Mononuclear cell (primary cell): ENCODE measurements at regions not wholly inside any gene's neighbourhood (a gene's known extent, or its start where the extent isn't known, plus 50 kb on each side); places are given as distances from the start of the nearest gene placed in this dataset.
"Not testable (repeated sequence)": the region's sequence is repeated elsewhere in the genome, so short reads cannot be mapped to it uniquely, and the experiment has no call there.

Experiments used
- H3K27me3 ChIP-seq: 2 replicates; pipeline ENCODE4 v1.6.0; 2011; ENCODE audit warnings: low read length, control low read depth; ENCODE audit not compliant: insufficient read depth
- H3K4me1 ChIP-seq: 2 replicates; pipeline ENCODE4 v1.5.1; 2011; ENCODE audit warnings: mild to moderate bottlenecking, low read length, control low read depth; ENCODE audit not compliant: insufficient read depth
- H3K4me3 ChIP-seq: 2 replicates; pipeline ENCODE4 v1.5.1; 2011; ENCODE audit warnings: mild to moderate bottlenecking, low read length, moderate library complexity
- H3K9me3 ChIP-seq: 2 replicates; pipeline ENCODE4 v1.5.1; 2011; ENCODE audit warnings: low read depth, mild to moderate bottlenecking, control low read depth, low read length

DNA sequence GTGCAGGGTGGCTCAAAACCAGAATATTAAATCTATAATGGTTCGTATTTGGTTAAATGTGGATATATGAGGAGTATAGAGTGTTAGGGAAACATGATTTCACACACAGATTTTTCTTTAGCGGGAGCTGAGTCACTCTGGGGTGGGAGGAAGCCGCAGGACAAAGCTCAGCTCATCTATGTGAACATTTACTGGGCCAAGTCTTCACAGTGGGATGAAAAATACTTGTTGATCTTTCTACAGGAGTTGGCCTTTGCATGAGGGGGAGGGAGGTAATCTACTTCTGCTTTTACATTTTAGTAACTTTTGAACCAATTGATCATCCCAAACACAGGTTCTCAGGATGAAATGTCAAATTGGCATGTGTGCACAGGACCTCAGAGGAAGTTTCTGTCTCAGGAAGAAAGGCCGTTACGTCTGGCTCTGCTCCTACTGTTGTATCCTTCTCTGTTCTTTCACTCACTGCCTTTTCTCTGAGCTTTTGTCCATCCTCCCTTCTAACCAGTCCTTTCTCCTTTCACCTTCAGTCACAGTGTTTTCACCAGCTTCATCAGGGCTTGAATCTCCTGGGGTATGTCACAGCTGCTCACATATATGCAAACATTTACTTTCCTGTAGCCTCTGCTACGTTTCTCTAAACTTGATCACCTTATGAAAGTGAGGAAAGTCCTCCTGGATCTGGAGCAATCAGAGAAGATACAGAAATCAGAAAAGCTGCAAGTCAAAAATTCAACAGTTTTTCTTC is 943.3 kb upstream of the FANCL start:
- H3K27me3 ChIP-seq, result no peaks in the 10 kb centered on the region
- H3K4me3 ChIP-seq, result no peak overlapping the region
- H3K4me1 ChIP-seq, result no peaks in the 10 kb centered on the region

GRCh38 chr2:59183070-59183469 is 941.9 kb upstream of the FANCL start:
- Histone ChIP-seq H3K27me3 (no peaks in the 10 kb centered on the region), H3K4me1 (no peaks in the 10 kb centered on the region), H3K9me3 (no peaks in the 10 kb centered on the region), H3K4me3 (no peak overlapping the region)

More for the DNA sequence above, 943.3 kb upstream of the FANCL start:
- no peaks in the 10 kb centered on the region for H3K9me3 ChIP-seq

DNA sequence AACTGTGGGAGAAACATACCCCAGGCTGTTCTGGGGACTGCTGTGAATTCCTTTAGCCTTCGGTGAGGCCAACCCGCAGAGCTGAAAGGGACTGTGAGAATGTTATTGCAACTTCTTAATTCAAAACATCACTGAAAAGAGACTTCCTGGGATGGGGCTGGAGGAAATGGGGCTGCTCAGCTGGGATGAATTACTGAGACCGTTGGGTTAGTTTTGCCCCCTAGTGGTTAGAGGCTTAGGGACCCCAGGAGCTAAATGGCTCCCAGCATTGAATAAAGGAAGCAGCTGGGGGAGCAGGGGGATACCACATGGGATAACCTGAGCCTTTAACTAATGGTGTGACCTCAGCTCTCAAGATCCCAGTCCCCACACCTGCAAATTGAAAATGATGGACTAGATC is 941.1 kb upstream of the FANCL start:
- no peaks in the 10 kb centered on the region for H3K27me3 ChIP-seq
- H3K9me3 ChIP-seq, result no peaks in the 10 kb centered on the region
- H3K4me1 ChIP-seq, result no peaks in the 10 kb centered on the region
- no peak overlapping the region for H3K4me3 ChIP-seq

DNA sequence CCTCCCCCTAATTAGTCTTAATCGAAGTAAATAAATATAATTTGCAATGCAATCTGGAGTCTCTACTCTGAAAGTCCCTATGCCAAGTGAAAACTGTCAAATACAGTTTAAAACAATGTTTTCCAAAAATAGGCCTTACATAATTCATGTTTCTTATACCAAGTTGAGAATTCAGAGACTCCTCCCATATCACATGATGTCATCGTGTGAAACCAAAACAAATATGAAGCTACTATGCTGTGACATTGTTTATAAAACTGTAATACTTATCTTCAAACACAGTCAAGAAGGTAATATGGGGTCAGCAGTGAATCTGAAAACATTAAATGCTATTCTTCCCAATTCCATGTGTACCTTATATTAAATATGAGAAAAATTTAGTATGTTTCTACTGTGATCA is 940.2 kb upstream of the FANCL start:
- no peaks in the 10 kb centered on the region for H3K9me3 ChIP-seq
- no peaks in the 10 kb centered on the region for H3K27me3 ChIP-seq
- no peaks in the 10 kb centered on the region for H3K4me1 ChIP-seq
- no peak overlapping the region for H3K4me3 ChIP-seq

- no peaks in the 10 kb centered on the region for H3K27me3 ChIP-seq
- no peaks in the 10 kb centered on the region for H3K9me3 ChIP-seq
- H3K4me1 ChIP-seq, result no peaks in the 10 kb centered on the region
- no peak overlapping the region for H3K4me3 ChIP-seq
Observed at GRCh38 chr2:59180621-59181020, 939.5 kb upstream of the FANCL start.

- H3K4me1 ChIP-seq, result no peaks in the 10 kb centered on the region
- H3K27me3 ChIP-seq, result no peaks in the 10 kb centered on the region
- no peak overlapping the region for H3K4me3 ChIP-seq
- no peaks in the 10 kb centered on the region for H3K9me3 ChIP-seq
Observed at GRCh38 chr2:59180111-59180510, 939.0 kb upstream of the FANCL start.

DNA sequence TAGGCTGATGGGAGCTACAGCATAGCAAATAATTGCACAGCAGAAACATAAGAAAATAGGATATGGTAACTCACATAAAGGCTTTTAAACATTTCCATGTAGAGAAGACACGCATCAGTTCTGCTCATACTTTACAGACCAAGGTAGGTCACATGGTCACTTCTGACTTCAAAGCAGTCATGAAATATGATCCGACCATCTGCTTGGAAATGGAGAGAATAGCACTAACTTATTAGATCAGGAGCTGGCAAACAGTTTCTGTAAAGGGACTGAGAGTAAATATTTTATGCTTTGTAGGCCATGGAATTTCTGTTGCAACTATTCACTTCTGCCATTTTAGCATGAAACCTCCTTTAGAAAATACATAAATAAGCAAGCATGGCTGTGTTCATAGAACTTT is 936.6 kb upstream of the FANCL start:
- no peaks in the 10 kb centered on the region for H3K27me3 ChIP-seq
- no peak overlapping the region for H3K4me3 ChIP-seq
- no peaks in the 10 kb centered on the region for H3K9me3 ChIP-seq
- H3K4me1 ChIP-seq, result no peaks in the 10 kb centered on the region

- H3K9me3 ChIP-seq, result no peaks in the 10 kb centered on the region
- H3K4me1 ChIP-seq, result no peaks in the 10 kb centered on the region
- no peak overlapping the region for H3K4me3 ChIP-seq
Observed at GRCh38 chr2:59176737-59177136, 935.6 kb upstream of the FANCL start.

GRCh38 chr2:59174536-59175243 is 933.6 kb upstream of the FANCL start:
- no peaks in the 10 kb centered on the region for H3K27me3 ChIP-seq
- no peak overlapping the region for H3K4me3 ChIP-seq
- H3K9me3 ChIP-seq, result no peaks in the 10 kb centered on the region
- H3K4me1 ChIP-seq, result no peaks in the 10 kb centered on the region

More at GRCh38 chr2:59176737-59177136, 935.6 kb upstream of the FANCL start:
- H3K27me3 ChIP-seq, result no peaks in the 10 kb centered on the region

- Histone ChIP-seq H3K9me3 (no peaks in the 10 kb centered on the region), H3K4me1 (no peaks in the 10 kb centered on the region), H3K4me3 (no peak overlapping the region), H3K27me3 (no peaks in the 10 kb centered on the region)
Observed at GRCh38 chr2:59173325-59173724, 932.2 kb upstream of the FANCL start.

GRCh38 chr2:59171019-59171418 is 929.9 kb upstream of the FANCL start:
- no peaks in the 10 kb centered on the region for H3K9me3 ChIP-seq
- no peak overlapping the region for H3K4me3 ChIP-seq
- no peaks in the 10 kb centered on the region for H3K4me1 ChIP-seq
- no peaks in the 10 kb centered on the region for H3K27me3 ChIP-seq

DNA sequence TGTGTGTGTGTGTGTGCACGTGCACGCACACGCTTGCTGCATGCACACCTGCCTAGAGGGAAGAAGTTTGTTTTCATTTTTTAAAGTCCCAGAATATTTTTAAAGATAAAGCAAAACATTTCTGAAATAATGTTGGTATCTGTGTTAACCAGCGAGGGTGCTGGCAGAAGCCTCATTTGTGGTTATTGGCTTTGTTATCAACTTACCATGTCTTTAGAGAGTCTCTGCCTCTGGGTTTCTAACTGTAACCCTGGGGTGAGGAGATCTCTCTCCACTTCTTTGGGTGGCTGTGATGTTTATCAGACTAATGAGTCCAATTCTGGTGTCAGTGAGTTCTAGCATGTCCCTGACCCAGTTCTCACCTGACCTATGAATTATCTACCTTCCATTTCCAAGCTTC is 927.6 kb upstream of the FANCL start:
- Histone ChIP-seq H3K9me3 (no peaks in the 10 kb centered on the region), H3K4me3 (no peak overlapping the region), H3K27me3 (no peaks in the 10 kb centered on the region), H3K4me1 (no peaks in the 10 kb centered on the region)

GRCh38 chr2:59167514-59167913 is 926.4 kb upstream of the FANCL start:
- Histone ChIP-seq H3K4me3 (no peak overlapping the region), H3K27me3 (no peaks in the 10 kb centered on the region), H3K4me1 (no peaks in the 10 kb centered on the region), H3K9me3 (no peaks in the 10 kb centered on the region)

GRCh38 chr2:59157908-59158307 is 916.8 kb upstream of the FANCL start:
- H3K4me3 ChIP-seq, H3K9me3 ChIP-seq: not testable (repeated sequence)

GRCh38 chr2:59151805-59152204 is 910.7 kb upstream of the FANCL start:
- H3K9me3 ChIP-seq, result no peaks in the 10 kb centered on the region
- no peak overlapping the region for H3K4me3 ChIP-seq
- H3K4me1 ChIP-seq, result no peaks in the 10 kb centered on the region
- H3K27me3 ChIP-seq, result no peaks in the 10 kb centered on the region

More at GRCh38 chr2:59157908-59158307, 916.8 kb upstream of the FANCL start:
- not testable (repeated sequence) for H3K4me1 ChIP-seq, H3K27me3 ChIP-seq
